C4-2B (cell line): ENCODE measurements at regions not wholly inside any gene's neighbourhood (a gene's known extent, or its start where the extent isn't known, plus 50 kb on each side); places are given as distances from the start of the nearest gene placed in this dataset.

Source experiments
- ZFX ChIP-seq: fragments of 450-650 bp; IDR thresholded peaks from 2 replicates; pipeline ENCODE4 v1.6.1; 2017
- TF ChIP-seq, protein P1 (sequence below): fragments of 450-650 bp; conservative IDR thresholded peaks from 2 replicates; pipeline ENCODE4 v1.5.1; 2017; ENCODE audit warnings: mild to moderate bottlenecking

GRCh38 chr5:118553662-118554061 lies 434.7 kb downstream of the DTWD2 start:
- TF ChIP-seq, protein P1, sequence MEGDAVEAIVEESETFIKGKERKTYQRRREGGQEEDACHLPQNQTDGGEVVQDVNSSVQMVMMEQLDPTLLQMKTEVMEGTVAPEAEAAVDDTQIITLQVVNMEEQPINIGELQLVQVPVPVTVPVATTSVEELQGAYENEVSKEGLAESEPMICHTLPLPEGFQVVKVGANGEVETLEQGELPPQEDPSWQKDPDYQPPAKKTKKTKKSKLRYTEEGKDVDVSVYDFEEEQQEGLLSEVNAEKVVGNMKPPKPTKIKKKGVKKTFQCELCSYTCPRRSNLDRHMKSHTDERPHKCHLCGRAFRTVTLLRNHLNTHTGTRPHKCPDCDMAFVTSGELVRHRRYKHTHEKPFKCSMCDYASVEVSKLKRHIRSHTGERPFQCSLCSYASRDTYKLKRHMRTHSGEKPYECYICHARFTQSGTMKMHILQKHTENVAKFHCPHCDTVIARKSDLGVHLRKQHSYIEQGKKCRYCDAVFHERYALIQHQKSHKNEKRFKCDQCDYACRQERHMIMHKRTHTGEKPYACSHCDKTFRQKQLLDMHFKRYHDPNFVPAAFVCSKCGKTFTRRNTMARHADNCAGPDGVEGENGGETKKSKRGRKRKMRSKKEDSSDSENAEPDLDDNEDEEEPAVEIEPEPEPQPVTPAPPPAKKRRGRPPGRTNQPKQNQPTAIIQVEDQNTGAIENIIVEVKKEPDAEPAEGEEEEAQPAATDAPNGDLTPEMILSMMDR = no peak
- no peak for TF ChIP-seq ZFX
